ENCODE measurements at regions not wholly inside any gene's neighbourhood (a gene's known extent, or its start where the extent isn't known, plus 50 kb on each side); places are given as distances from the start of the nearest gene placed in this dataset.

GRCh38 chr20:6533761-6534479 is 233.6 kb upstream of the BMP2 start:
- no peak for DNase-seq

- no peak for DNase-seq
Measured at GRCh38 chr20:6533351-6533750, 234.1 kb upstream of the BMP2 start.

GRCh38 chr20:6530779-6531315 is 236.6 kb upstream of the BMP2 start:
- DNase-seq = no peak

- DNase-seq = no peak
Measured at GRCh38 chr20:6530254-6530653, 237.2 kb upstream of the BMP2 start.

- DNase-seq = no peak
Measured at GRCh38 chr20:6525447-6526303, 241.8 kb upstream of the BMP2 start.

- no peak for DNase-seq
Measured at GRCh38 chr20:6524305-6524704, 243.2 kb upstream of the BMP2 start.

GRCh38 chr20:6519556-6519955 is 247.9 kb upstream of the BMP2 start:
- no peak for DNase-seq

- no peak for DNase-seq
Measured at GRCh38 chr20:6515261-6515660, 252.2 kb upstream of the BMP2 start.

GRCh38 chr20:6513599-6513998 is 253.9 kb upstream of the BMP2 start:
- no peak for DNase-seq

- no peak for DNase-seq
Measured at GRCh38 chr20:6509374-6509773, 258.1 kb upstream of the BMP2 start.

- DNase-seq = no peak
Measured at GRCh38 chr20:6506906-6507305, 260.6 kb upstream of the BMP2 start.

GRCh38 chr20:6504826-6505225 is 262.7 kb upstream of the BMP2 start:
- no peak for DNase-seq

GRCh38 chr20:6504179-6504578 is 263.3 kb upstream of the BMP2 start:
- no peak for DNase-seq

- no peak for DNase-seq
Measured at GRCh38 chr20:6502999-6503398, 264.5 kb upstream of the BMP2 start.

- DNase-seq = no peak
Measured at GRCh38 chr20:6502219-6502618, 265.3 kb upstream of the BMP2 start.

- no peak for DNase-seq
Measured at GRCh38 chr20:6501061-6501460, 266.4 kb upstream of the BMP2 start.

GRCh38 chr20:6499566-6499965 is 267.9 kb upstream of the BMP2 start:
- no peak for DNase-seq

GRCh38 chr20:6496874-6497273 is 270.6 kb upstream of the BMP2 start:
- no peak for DNase-seq

- no peak for DNase-seq
Measured at GRCh38 chr20:6495907-6496306, 271.6 kb upstream of the BMP2 start.

- DNase-seq = no peak
Measured at GRCh38 chr20:6492271-6493055, 275.0 kb upstream of the BMP2 start.

GRCh38 chr20:6490849-6491248 is 276.6 kb upstream of the BMP2 start:
- DNase-seq = no peak

- DNase-seq = peak; percentile 44
Measured at GRCh38 chr20:6489361-6490171, 277.9 kb upstream of the BMP2 start.

Measured in SHP77 treated with DMSO at 0.1 percent for 48 hours (cell line).